ENCODE measurements at regions not wholly inside any gene's neighbourhood (a gene's known extent, or its start where the extent isn't known, plus 50 kb on each side); places are given as distances from the start of the nearest gene placed in this dataset.
"Not testable (repeated sequence)": the region's sequence is repeated elsewhere in the genome, so short reads cannot be mapped to it uniquely, and the experiment has no call there.

- TF ChIP-seq CTCF, POLR2A, EP300 (IDR thresholded peaks at IDR 0.05): not testable (repeated sequence)
These were observed 171.9 kb upstream of the DCC start for GRCh38 chr18:52168131-52168530.

All from ovary (tissue), 3 donors.